GM18508 (cell line): ENCODE measurements at regions not wholly inside any gene's neighbourhood (a gene's known extent, or its start where the extent isn't known, plus 50 kb on each side); places are given as distances from the start of the nearest gene placed in this dataset.
"Not testable (repeated sequence)": the region's sequence is repeated elsewhere in the genome, so short reads cannot be mapped to it uniquely, and the experiment has no call there.

Experiments
- ATAC-seq: cut with Tn5 transposase; IDR thresholded peaks from one replicate; pipeline ENCODE4 v1.9.1; 2021; ENCODE audit warnings: moderate number of reproducible peaks; ENCODE audit not compliant: insufficient read depth, unreplicated experiment

- no peak for ATAC-seq
Measured at GRCh38 chr3:152619691-152620090, 215.2 kb upstream of the P2RY1 start.

- ATAC-seq = no peak
Measured at GRCh38 chr3:152620395-152620794, 214.5 kb upstream of the P2RY1 start.

GRCh38 chr3:152621006-152621868 is 213.7 kb upstream of the P2RY1 start:
- no peak for ATAC-seq

GRCh38 chr3:152621967-152622810 is 212.7 kb upstream of the P2RY1 start:
- ATAC-seq = no peak

GRCh38 chr3:152622811-152623167 is 212.1 kb upstream of the P2RY1 start:
- no peak for ATAC-seq

GRCh38 chr3:152623286-152623911 is 211.5 kb upstream of the P2RY1 start:
- ATAC-seq = no peak

GRCh38 chr3:152626226-152626625 is 208.7 kb upstream of the P2RY1 start:
- ATAC-seq = no peak

GRCh38 chr3:152628496-152628895 is 206.4 kb upstream of the P2RY1 start:
- ATAC-seq = no peak

- no peak for ATAC-seq
Measured at GRCh38 chr3:152629363-152630122, 205.4 kb upstream of the P2RY1 start.

GRCh38 chr3:152635389-152635788 is 199.5 kb upstream of the P2RY1 start:
- no peak for ATAC-seq

GRCh38 chr3:152636651-152637050 is 198.3 kb upstream of the P2RY1 start:
- ATAC-seq = no peak

GRCh38 chr3:152638214-152638613 is 196.7 kb upstream of the P2RY1 start:
- no peak for ATAC-seq

GRCh38 chr3:152638707-152639450 is 196.1 kb upstream of the P2RY1 start:
- no peak for ATAC-seq

- no peak for ATAC-seq
Measured at GRCh38 chr3:152641198-152641597, 193.7 kb upstream of the P2RY1 start.

- no peak for ATAC-seq
Measured at GRCh38 chr3:152642658-152643057, 192.3 kb upstream of the P2RY1 start.

- no peak for ATAC-seq
Measured at GRCh38 chr3:152644478-152644877, 190.5 kb upstream of the P2RY1 start.

- no peak for ATAC-seq
Measured at GRCh38 chr3:152646004-152646403, 188.9 kb upstream of the P2RY1 start.

GRCh38 chr3:152650177-152650576 is 184.8 kb upstream of the P2RY1 start:
- ATAC-seq = no peak

GRCh38 chr3:152650923-152651322 is 184.0 kb upstream of the P2RY1 start:
- ATAC-seq = not testable (repeated sequence)
